ENCODE measurements at regions not wholly inside any gene's neighbourhood (a gene's known extent, or its start where the extent isn't known, plus 50 kb on each side); places are given as distances from the start of the nearest gene placed in this dataset.

- TF ChIP-seq ZNF274 (IDR thresholded peaks at IDR 0.05; ENCODE audit: low read depth, low read length) (no peak), YY1 (IDR thresholded peaks at IDR 0.05; ENCODE audit: insufficient read depth, insufficient read length) (no peak), SUZ12 (IDR thresholded peaks at IDR 0.05; ENCODE audit: extremely low read depth, insufficient read depth, insufficient read length) (no peak)
Observed at GRCh38 chr10:2342206-2342605, 604.9 kb upstream of the ADARB2 start.

Measured in NT2/D1 (cell line).